GM12878 (cell line): ENCODE measurements at regions not wholly inside any gene's neighbourhood (a gene's known extent, or its start where the extent isn't known, plus 50 kb on each side); places are given as distances from the start of the nearest gene placed in this dataset.

Source experiments
- ATAC-seq: fragments of 200-7000 bp; cut with Tn5 transposase; 3 replicates; pipeline ENCODE4 v1.9.1; 2020; ENCODE audit warnings: mild to moderate bottlenecking, moderate library complexity
- BruUV-seq: library from RNA; stranded (reverse); fragments of 400-500 nt; replicated peaks from 2 replicates; lab custom pipeline; 2021; lab: Mats Ljungman, UMichigan
- CTCF ChIA-PET: fragments of 300-600 bp; sonication (Branson Sonifier 250); formaldehyde crosslinking; extraction: SDS; loops from one replicate; lab custom pipeline; 2021; ENCODE audit warnings: inconsistent platforms; lab: Yijun Ruan, JAX
- POLR2A ChIA-PET: fragments of 350-600 bp; formaldehyde crosslinking; extraction: SDS; loops from one replicate; lab custom pipeline; 2021; ENCODE audit warnings: inconsistent platforms; lab: Charles Lee
- RAD21 ChIA-PET: fragments of 300-600 bp; sonication (Branson Sonifier 250); formaldehyde crosslinking; loops from one replicate; lab custom pipeline; 2023; ENCODE audit warnings: antibody characterized with exemption; ENCODE audit not compliant: unreplicated experiment; lab: Charles Lee
- SMC1A ChIA-PET: fragments of 300-600 bp; sonication (Branson Sonifier 250); formaldehyde crosslinking; loops from one replicate; lab custom pipeline; 2023; ENCODE audit not compliant: unreplicated experiment, uncharacterized antibody; lab: Charles Lee
- DNase-seq: peaks from one replicate; pipeline ENCODE4 v3.0.0-alpha.2; 2011; ENCODE audit warnings: low read depth, low spot score
- FAIRE-seq: peaks from 3 replicates; lab custom pipeline; 2011; peaks lifted over from hg19 to GRCh38; lab: Jason Lieb, UNC
- H2AFZ ChIP-seq: 2 replicates; pipeline ENCODE4 v1.6.0; 2011; ENCODE audit warnings: low read depth, low read length, control low read depth; ENCODE audit not compliant: control insufficient read depth
- H3K27ac ChIP-seq: 2 replicates; pipeline ENCODE4 v1.5.1; 2011; ENCODE audit warnings: control low read depth; ENCODE audit not compliant: control insufficient read depth, insufficient read depth
- H3K27me3 ChIP-seq, 2 experiments: replicated peaks in 1 of 2; 2 replicates each; pipeline versions ENCODE4 v1.6.0 to v1.6.1; 2011; ENCODE audit warnings: low read length in 1 of 2; ENCODE audit not compliant: control insufficient read depth in 2 of 2, insufficient read depth in 2 of 2
- H3K36me3 ChIP-seq, 2 experiments: 2 replicates each; pipeline ENCODE4 v1.5.1; 2011; ENCODE audit warnings: low read length in 1 of 2; ENCODE audit not compliant: control insufficient read depth in 2 of 2, insufficient read depth in 2 of 2
- H3K4me1 ChIP-seq: 2 replicates; pipeline ENCODE4 v1.6.1; 2011; ENCODE audit warnings: mild to moderate bottlenecking, low read length, moderate library complexity, mixed read lengths; ENCODE audit not compliant: control insufficient read depth, insufficient read depth
- H3K4me2 ChIP-seq: 2 replicates; pipeline ENCODE4 v1.6.0; 2011; ENCODE audit warnings: control low read depth; ENCODE audit not compliant: control insufficient read depth, insufficient read depth
- H3K4me3 ChIP-seq: fragments of 200-600 bp; sonication (generic); 2 replicates; pipeline ENCODE4 v1.5.1; 2016
- H3K79me2 ChIP-seq: 2 replicates; pipeline ENCODE4 v1.6.0; 2011; ENCODE audit warnings: low read length; ENCODE audit not compliant: control insufficient read depth, insufficient read depth
- H3K9ac ChIP-seq: 2 replicates; pipeline ENCODE4 v1.8.0; 2011; ENCODE audit warnings: low read length, control low read depth, mixed read lengths; ENCODE audit not compliant: control insufficient read depth, insufficient read depth
- H3K9me3 ChIP-seq: replicated peaks from 3 replicates; pipeline ENCODE4 v1.5.1; 2011; ENCODE audit warnings: mild to moderate bottlenecking, low read length; ENCODE audit not compliant: control insufficient read depth, insufficient read depth
- H4K20me1 ChIP-seq: 2 replicates; pipeline ENCODE4 v1.6.0; 2011; ENCODE audit not compliant: control insufficient read depth, insufficient read depth
- CHD2 ChIP-seq: IDR thresholded peaks from 2 replicates; pipeline ENCODE4 v1.6.1; 2011; ENCODE audit warnings: low read depth, low read length, improper control_type of control experiment, borderline replicate concordance
- CTCF ChIP-seq, 3 experiments: IDR thresholded peaks in 2 of 3; conservative IDR thresholded peaks in 1 of 3; 2 replicates each; pipeline ENCODE4 v1.5.1; 2011; ENCODE audit warnings: low read depth in 3 of 3, low read length in 3 of 3, mild to moderate bottlenecking in 3 of 3, control low read depth in 2 of 3, moderate library complexity in 2 of 3, inconsistent platforms in 1 of 3, mixed read lengths in 1 of 3; ENCODE audit not compliant: control insufficient read depth in 2 of 3, insufficient read depth in 1 of 3; ENCODE audit errors: extremely low read depth in 1 of 3
- ESRRA ChIP-seq: IDR thresholded peaks from 2 replicates; pipeline ENCODE4 v1.6.1; 2012; ENCODE audit warnings: mild to moderate bottlenecking, low read length, improper control_type of control experiment
- HDAC6 ChIP-seq: fragments of 200-600 bp; sonication (generic); IDR thresholded peaks from one replicate; pipeline ENCODE4 v1.8.0; 2017; ENCODE audit warnings: antibody characterized with exemption; ENCODE audit not compliant: unreplicated experiment
- JUND ChIP-seq: IDR thresholded peaks from 2 replicates; pipeline ENCODE4 v1.6.1; 2012; ENCODE audit warnings: low read depth, mild to moderate bottlenecking, low read length, improper control_type of control experiment, moderate library complexity
- NR2C1 ChIP-seq: fragments of 450-650 bp; IDR thresholded peaks from 2 replicates; pipeline ENCODE4 v1.6.1; 2017; ENCODE audit warnings: antibody characterized with exemption, mild to moderate bottlenecking, moderate library complexity
- PKNOX1 ChIP-seq: fragments of 450-650 bp; IDR thresholded peaks from 2 replicates; pipeline ENCODE4 v1.6.1; 2016; ENCODE audit warnings: mild to moderate bottlenecking
- RELA ChIP-seq: fragments of 450-650 bp; IDR thresholded peaks from 2 replicates; pipeline ENCODE4 v1.8.0; 2014; ENCODE audit warnings: borderline replicate concordance; ENCODE audit not compliant: partially characterized antibody
- SIX5 ChIP-seq: IDR thresholded peaks from 2 replicates; pipeline ENCODE4 v1.6.1; 2011; ENCODE audit warnings: mild to moderate bottlenecking, low read depth, low read length, moderate library complexity; ENCODE audit not compliant: severe bottlenecking
- SRF ChIP-seq, 2 experiments: IDR thresholded peaks; 2 replicates each; pipeline ENCODE4 v1.6.1; 2011; ENCODE audit warnings: low read depth in 2 of 2, low read length in 2 of 2, mild to moderate bottlenecking in 1 of 2, moderate library complexity in 1 of 2
- TARDBP ChIP-seq: IDR thresholded peaks from 2 replicates; pipeline ENCODE4 v1.6.1; 2016; ENCODE audit warnings: borderline replicate concordance
- TCF3 ChIP-seq: IDR thresholded peaks from 2 replicates; pipeline ENCODE4 v1.6.1; 2012; ENCODE audit warnings: low read depth, mild to moderate bottlenecking, low read length, borderline replicate concordance; ENCODE audit not compliant: insufficient read depth
- ZNF207 ChIP-seq: fragments of 450-650 bp; IDR thresholded peaks from 2 replicates; pipeline ENCODE4 v1.6.1; 2014; ENCODE audit warnings: antibody characterized with exemption, mild to moderate bottlenecking, borderline replicate concordance
- in situ Hi-C: fragments of 300-500 bp; cut with MboI; formaldehyde crosslinking; loops from 9 replicates; pipeline ENCODE4 v1.14.3; 2018; ENCODE audit warnings: mixed read lengths
- intact Hi-C: fragments of 100-400 bp; cut with micrococcal nuclease; formaldehyde crosslinking; loops from one replicate; pipeline ENCODE4 v1.14.2; 2022; ENCODE audit not compliant: unreplicated experiment

- TF ChIP-seq CTCF (IDR thresholded peaks at IDR 0.05 in 2 of 3, conservative IDR thresholded peaks at IDR 0.05 in 1 of 3; ENCODE audit: control insufficient read depth in 2 of 3, extremely low read depth in 1 of 3, insufficient read depth in 1 of 3, low read depth in 3 of 3, low read length in 3 of 3), result no peak
- no peak for TF ChIP-seq RELA
- TF ChIP-seq TCF3, result no peak
- no peak for TF ChIP-seq JUND
- TF ChIP-seq NR2C1, result no peak
- no peak for TF ChIP-seq ESRRA
- TF ChIP-seq TARDBP, result no peak
- no peak for TF ChIP-seq ZNF207
These were observed 290.4 kb downstream of the OLFM3 start (continued) for GRCh38 chr1:101706366-101706765.

GRCh38 chr1:101709721-101710120 lies 287.0 kb downstream of the OLFM3 start:
- SMC1A ChIA-PET, result no interaction called here

More at GRCh38 chr1:101709721-101710120, 287.0 kb downstream of the OLFM3 start:
- Histone ChIP-seq H3K36me3 (no peaks in the 10 kb centered on the region), H3K4me1 (no peaks in the 10 kb centered on the region), H3K79me2 (no peaks in the 10 kb centered on the region), H3K4me3 (no peak overlapping the region), H3K9ac (no peak overlapping the region), H3K9me3 (no peaks in the 10 kb centered on the region), H3K27me3 (no peaks in the 10 kb centered on the region), H3K4me2 (no peak overlapping the region), H3K27ac (no peak overlapping the region), H4K20me1 (no peaks in the 10 kb centered on the region), H2AFZ (no peak overlapping the region)
- ChIA-PET POLR2A (no interaction called here), RAD21 (no interaction called here), CTCF (no interaction called here)
- DNase-seq (no peak), ATAC-seq (no peak), FAIRE-seq (no peak)
- intact Hi-C loops (no loop called here), in situ Hi-C loops (no loop called here)
- no TSS peak for BruUV-seq
- no peak for TF ChIP-seq PKNOX1
- no peak for TF ChIP-seq CHD2
- TF ChIP-seq SIX5, result no peak
- TF ChIP-seq HDAC6, result no peak
- no peak for TF ChIP-seq SRF (IDR thresholded peaks at IDR 0.05; ENCODE audit: low read depth in 2 of 2, low read length in 2 of 2)
